HL-60 (cell line): ENCODE measurements at regions not wholly inside any gene's neighbourhood (a gene's known extent, or its start where the extent isn't known, plus 50 kb on each side); places are given as distances from the start of the nearest gene placed in this dataset.

Source experiments
- POLR2AphosphoS5 ChIP-seq: IDR thresholded peaks from 2 replicates; pipeline ENCODE4 v1.6.1; 2012; ENCODE audit warnings: low read depth
- SPI1 ChIP-seq: IDR thresholded peaks from 2 replicates; pipeline ENCODE4 v1.6.1; 2012; ENCODE audit warnings: low read depth, mild to moderate bottlenecking, borderline replicate concordance
- TF ChIP-seq, protein P1 (sequence below): IDR thresholded peaks from one replicate; pipeline ENCODE4 v1.5.1; 2011; ENCODE audit warnings: low read length, control low read depth, inconsistent platforms; ENCODE audit not compliant: insufficient read depth
- TF ChIP-seq, protein P2 (sequence below): IDR thresholded peaks from 2 replicates; pipeline ENCODE4 v1.6.1; 2012; ENCODE audit warnings: low read depth; ENCODE audit not compliant: insufficient replicate concordance

DNA sequence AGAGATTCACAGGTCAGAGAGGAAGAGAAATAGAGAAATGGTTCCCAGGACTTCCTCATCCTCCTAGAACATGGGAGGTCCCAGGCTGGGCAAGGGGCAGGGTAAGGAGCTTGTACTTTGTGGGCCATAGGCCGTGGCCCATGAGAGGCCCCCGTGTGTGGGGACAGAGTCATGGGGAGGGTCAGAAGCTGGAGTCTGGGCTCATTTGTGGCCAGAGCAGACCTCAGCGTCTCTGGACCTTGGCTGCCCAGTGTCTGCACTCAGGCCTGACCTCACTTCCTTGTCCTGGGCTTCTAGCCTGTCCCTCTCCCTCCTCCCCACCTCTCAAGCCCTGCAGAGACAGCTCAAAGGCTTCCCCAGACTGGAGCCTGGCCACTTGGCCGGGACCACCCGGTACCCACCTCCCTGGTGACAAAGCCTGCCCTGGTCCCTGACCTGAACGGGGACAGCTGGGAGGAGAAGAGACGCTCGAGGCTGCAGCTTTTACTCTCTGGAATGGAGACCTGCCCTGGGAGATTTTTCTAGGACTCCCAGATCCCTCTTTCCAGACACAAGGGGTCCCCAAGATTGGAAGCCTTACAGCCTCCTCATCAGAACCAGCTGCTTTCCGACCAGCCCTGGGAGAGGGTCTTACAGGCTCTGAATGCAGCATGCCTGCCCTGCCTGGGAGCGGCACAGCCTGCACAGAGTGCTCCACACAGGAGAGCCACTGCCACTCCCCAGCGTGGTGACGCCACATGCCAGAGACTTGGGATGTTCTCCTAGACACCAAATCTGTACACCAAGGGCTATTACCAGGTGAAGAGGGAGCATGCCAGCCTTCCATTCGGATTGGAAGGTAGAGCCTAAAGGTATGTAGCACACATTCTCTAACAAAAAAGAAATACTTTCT lies 569.0 kb upstream of the B3GAT1 start:
- TF ChIP-seq, protein P1, sequence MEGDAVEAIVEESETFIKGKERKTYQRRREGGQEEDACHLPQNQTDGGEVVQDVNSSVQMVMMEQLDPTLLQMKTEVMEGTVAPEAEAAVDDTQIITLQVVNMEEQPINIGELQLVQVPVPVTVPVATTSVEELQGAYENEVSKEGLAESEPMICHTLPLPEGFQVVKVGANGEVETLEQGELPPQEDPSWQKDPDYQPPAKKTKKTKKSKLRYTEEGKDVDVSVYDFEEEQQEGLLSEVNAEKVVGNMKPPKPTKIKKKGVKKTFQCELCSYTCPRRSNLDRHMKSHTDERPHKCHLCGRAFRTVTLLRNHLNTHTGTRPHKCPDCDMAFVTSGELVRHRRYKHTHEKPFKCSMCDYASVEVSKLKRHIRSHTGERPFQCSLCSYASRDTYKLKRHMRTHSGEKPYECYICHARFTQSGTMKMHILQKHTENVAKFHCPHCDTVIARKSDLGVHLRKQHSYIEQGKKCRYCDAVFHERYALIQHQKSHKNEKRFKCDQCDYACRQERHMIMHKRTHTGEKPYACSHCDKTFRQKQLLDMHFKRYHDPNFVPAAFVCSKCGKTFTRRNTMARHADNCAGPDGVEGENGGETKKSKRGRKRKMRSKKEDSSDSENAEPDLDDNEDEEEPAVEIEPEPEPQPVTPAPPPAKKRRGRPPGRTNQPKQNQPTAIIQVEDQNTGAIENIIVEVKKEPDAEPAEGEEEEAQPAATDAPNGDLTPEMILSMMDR = no peak
- TF ChIP-seq POLR2AphosphoS5 (no peak), SPI1 (no peak)
- TF ChIP-seq, protein P2, sequence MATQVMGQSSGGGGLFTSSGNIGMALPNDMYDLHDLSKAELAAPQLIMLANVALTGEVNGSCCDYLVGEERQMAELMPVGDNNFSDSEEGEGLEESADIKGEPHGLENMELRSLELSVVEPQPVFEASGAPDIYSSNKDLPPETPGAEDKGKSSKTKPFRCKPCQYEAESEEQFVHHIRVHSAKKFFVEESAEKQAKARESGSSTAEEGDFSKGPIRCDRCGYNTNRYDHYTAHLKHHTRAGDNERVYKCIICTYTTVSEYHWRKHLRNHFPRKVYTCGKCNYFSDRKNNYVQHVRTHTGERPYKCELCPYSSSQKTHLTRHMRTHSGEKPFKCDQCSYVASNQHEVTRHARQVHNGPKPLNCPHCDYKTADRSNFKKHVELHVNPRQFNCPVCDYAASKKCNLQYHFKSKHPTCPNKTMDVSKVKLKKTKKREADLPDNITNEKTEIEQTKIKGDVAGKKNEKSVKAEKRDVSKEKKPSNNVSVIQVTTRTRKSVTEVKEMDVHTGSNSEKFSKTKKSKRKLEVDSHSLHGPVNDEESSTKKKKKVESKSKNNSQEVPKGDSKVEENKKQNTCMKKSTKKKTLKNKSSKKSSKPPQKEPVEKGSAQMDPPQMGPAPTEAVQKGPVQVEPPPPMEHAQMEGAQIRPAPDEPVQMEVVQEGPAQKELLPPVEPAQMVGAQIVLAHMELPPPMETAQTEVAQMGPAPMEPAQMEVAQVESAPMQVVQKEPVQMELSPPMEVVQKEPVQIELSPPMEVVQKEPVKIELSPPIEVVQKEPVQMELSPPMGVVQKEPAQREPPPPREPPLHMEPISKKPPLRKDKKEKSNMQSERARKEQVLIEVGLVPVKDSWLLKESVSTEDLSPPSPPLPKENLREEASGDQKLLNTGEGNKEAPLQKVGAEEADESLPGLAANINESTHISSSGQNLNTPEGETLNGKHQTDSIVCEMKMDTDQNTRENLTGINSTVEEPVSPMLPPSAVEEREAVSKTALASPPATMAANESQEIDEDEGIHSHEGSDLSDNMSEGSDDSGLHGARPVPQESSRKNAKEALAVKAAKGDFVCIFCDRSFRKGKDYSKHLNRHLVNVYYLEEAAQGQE = no peak
